ENCODE measurements at regions not wholly inside any gene's neighbourhood (a gene's known extent, or its start where the extent isn't known, plus 50 kb on each side); places are given as distances from the start of the nearest gene placed in this dataset.

GRCh38 chr14:59100205-59100604 is 88.3 kb upstream of the DAAM1 start:
- H3K27ac Mint-ChIP-seq: no peak overlapping the region

GRCh38 chr14:59101476-59101875 is 87.0 kb upstream of the DAAM1 start:
- peaks cover 14% of the 10 kb centered on the region for H3K27me3 Mint-ChIP-seq (ENCODE audit: low read depth)
- H3K27ac Mint-ChIP-seq: no peak overlapping the region
- no peaks in the 10 kb centered on the region for H3K36me3 Mint-ChIP-seq (ENCODE audit: insufficient read depth in 2 of 2)
- H3K9me3 Mint-ChIP-seq: no peaks in the 10 kb centered on the region
- H3K4me3 Mint-ChIP-seq: no peak overlapping the region
- ATAC-seq (replicated peaks in 1 of 2): no peak
- no peak for DNase-seq
- no peaks in the 10 kb centered on the region for H3K4me1 Mint-ChIP-seq (ENCODE audit: low read depth)

More at GRCh38 chr14:59100205-59100604, 88.3 kb upstream of the DAAM1 start:
- H3K9me3 Mint-ChIP-seq: no peaks in the 10 kb centered on the region
- H3K4me1 Mint-ChIP-seq (ENCODE audit: low read depth): no peaks in the 10 kb centered on the region
- H3K27me3 Mint-ChIP-seq (ENCODE audit: low read depth): peaks cover 14% of the 10 kb centered on the region
- ATAC-seq (replicated peaks in 1 of 2): no peak
- DNase-seq: no peak
- no peaks in the 10 kb centered on the region for H3K36me3 Mint-ChIP-seq (ENCODE audit: insufficient read depth in 2 of 2)
- H3K4me3 Mint-ChIP-seq: no peak overlapping the region

- no peak for ATAC-seq (replicated peaks in 1 of 2)
- no peaks in the 10 kb centered on the region for H3K36me3 Mint-ChIP-seq (ENCODE audit: insufficient read depth in 2 of 2)
These were observed 85.1 kb upstream of the DAAM1 start for GRCh38 chr14:59103396-59103795.

GRCh38 chr14:59107819-59108218 is 80.6 kb upstream of the DAAM1 start:
- Mint-ChIP-seq H3K27ac (no peak overlapping the region), H3K36me3 (ENCODE audit: insufficient read depth in 2 of 2) (no peaks in the 10 kb centered on the region), H3K9me3 (no peaks in the 10 kb centered on the region), H3K4me3 (no peak overlapping the region), H3K4me1 (ENCODE audit: low read depth) (no peaks in the 10 kb centered on the region), H3K27me3 (ENCODE audit: low read depth) (peaks cover 23% of the 10 kb centered on the region)
- ATAC-seq (replicated peaks in 1 of 2): no peak
- no peak for DNase-seq

More at GRCh38 chr14:59103396-59103795, 85.1 kb upstream of the DAAM1 start:
- Mint-ChIP-seq H3K27ac (no peak overlapping the region), H3K4me3 (no peak overlapping the region), H3K27me3 (ENCODE audit: low read depth) (peaks cover 14% of the 10 kb centered on the region), H3K9me3 (no peaks in the 10 kb centered on the region), H3K4me1 (ENCODE audit: low read depth) (no peaks in the 10 kb centered on the region)
- DNase-seq: no peak

- ATAC-seq (replicated peaks in 1 of 2): peak; percentile 79 to 92
- peaks cover 7% of the 10 kb centered on the region for H3K27me3 Mint-ChIP-seq (ENCODE audit: low read depth)
- no peaks in the 10 kb centered on the region for H3K36me3 Mint-ChIP-seq (ENCODE audit: insufficient read depth in 2 of 2)
- no peaks in the 10 kb centered on the region for H3K9me3 Mint-ChIP-seq
- no peaks in the 10 kb centered on the region for H3K4me1 Mint-ChIP-seq (ENCODE audit: low read depth)
- H3K4me3 Mint-ChIP-seq: no peak overlapping the region
- DNase-seq: peak in 1 of 2 donors; percentile 4
- no peak overlapping the region for H3K27ac Mint-ChIP-seq
These were observed 71.5 kb upstream of the DAAM1 start for GRCh38 chr14:59116984-59117415.

GRCh38 chr14:59117754-59118528 is 70.5 kb upstream of the DAAM1 start:
- Mint-ChIP-seq H3K36me3 (ENCODE audit: insufficient read depth in 2 of 2) (no peaks in the 10 kb centered on the region), H3K27ac (no peak overlapping the region), H3K4me1 (ENCODE audit: low read depth) (no peaks in the 10 kb centered on the region), H3K27me3 (ENCODE audit: low read depth) (peaks cover 4% of the 10 kb centered on the region), H3K9me3 (no peaks in the 10 kb centered on the region), H3K4me3 (no peak overlapping the region)
- ATAC-seq (replicated peaks in 1 of 2) (peak in 1 of 2 donors; percentile 22), DNase-seq (no peak)

GRCh38 chr14:59120921-59121320 is 67.5 kb upstream of the DAAM1 start:
- Mint-ChIP-seq H3K27ac (no peak overlapping the region), H3K36me3 (ENCODE audit: insufficient read depth in 2 of 2) (no peaks in the 10 kb centered on the region), H3K9me3 (no peaks in the 10 kb centered on the region), H3K4me3 (no peak overlapping the region), H3K27me3 (ENCODE audit: low read depth) (peaks cover 12% of the 10 kb centered on the region), H3K4me1 (ENCODE audit: low read depth) (no peaks in the 10 kb centered on the region)
- no peak for ATAC-seq (replicated peaks in 1 of 2)
- no peak for DNase-seq

GRCh38 chr14:59123531-59123930 is 64.9 kb upstream of the DAAM1 start:
- Mint-ChIP-seq H3K4me1 (ENCODE audit: low read depth) (no peaks in the 10 kb centered on the region), H3K4me3 (no peak overlapping the region), H3K27me3 (ENCODE audit: low read depth) (peaks cover 12% of the 10 kb centered on the region), H3K9me3 (no peaks in the 10 kb centered on the region), H3K36me3 (ENCODE audit: insufficient read depth in 2 of 2) (no peaks in the 10 kb centered on the region), H3K27ac (no peak overlapping the region)
- DNase-seq (no peak), ATAC-seq (replicated peaks in 1 of 2) (no peak)

- Mint-ChIP-seq H3K4me1 (ENCODE audit: low read depth) (no peaks in the 10 kb centered on the region), H3K27me3 (ENCODE audit: low read depth) (peaks cover 12% of the 10 kb centered on the region), H3K4me3 (no peak overlapping the region), H3K36me3 (ENCODE audit: insufficient read depth in 2 of 2) (no peaks in the 10 kb centered on the region), H3K9me3 (no peaks in the 10 kb centered on the region), H3K27ac (no peak overlapping the region)
- DNase-seq: no peak
- no peak for ATAC-seq (replicated peaks in 1 of 2)
These were observed 64.5 kb upstream of the DAAM1 start for GRCh38 chr14:59123975-59124374.

GRCh38 chr14:59125156-59125555 is 63.3 kb upstream of the DAAM1 start:
- no peak overlapping the region for H3K27ac Mint-ChIP-seq
- H3K4me1 Mint-ChIP-seq (ENCODE audit: low read depth): no peaks in the 10 kb centered on the region
- H3K36me3 Mint-ChIP-seq (ENCODE audit: insufficient read depth in 2 of 2): no peaks in the 10 kb centered on the region
- H3K9me3 Mint-ChIP-seq: no peaks in the 10 kb centered on the region
- H3K4me3 Mint-ChIP-seq: no peak overlapping the region
- no peak for DNase-seq
- H3K27me3 Mint-ChIP-seq (ENCODE audit: low read depth): peaks cover 12% of the 10 kb centered on the region
- ATAC-seq (replicated peaks in 1 of 2): no peak

GRCh38 chr14:59126714-59127436 is 61.6 kb upstream of the DAAM1 start:
- Mint-ChIP-seq H3K4me1 (ENCODE audit: low read depth) (no peaks in the 10 kb centered on the region), H3K36me3 (ENCODE audit: insufficient read depth in 2 of 2) (no peaks in the 10 kb centered on the region), H3K27ac (no peak overlapping the region), H3K4me3 (no peak overlapping the region), H3K27me3 (ENCODE audit: low read depth) (peaks cover 12% of the 10 kb centered on the region), H3K9me3 (no peaks in the 10 kb centered on the region)
- DNase-seq: peak; percentile 5 to 23
- ATAC-seq (replicated peaks in 1 of 2): peak; percentile 68 to 76

GRCh38 chr14:59127437-59127732 is 61.1 kb upstream of the DAAM1 start:
- Mint-ChIP-seq H3K4me3 (no peak overlapping the region), H3K27ac (no peak overlapping the region), H3K9me3 (no peaks in the 10 kb centered on the region), H3K27me3 (ENCODE audit: low read depth) (peaks cover 12% of the 10 kb centered on the region), H3K36me3 (ENCODE audit: insufficient read depth in 2 of 2) (no peaks in the 10 kb centered on the region), H3K4me1 (ENCODE audit: low read depth) (no peaks in the 10 kb centered on the region)
- ATAC-seq (replicated peaks in 1 of 2) (no peak), DNase-seq (no peak)

GRCh38 chr14:59130462-59130861 is 58.0 kb upstream of the DAAM1 start:
- Mint-ChIP-seq H3K4me3 (no peak overlapping the region), H3K27me3 (ENCODE audit: low read depth) (peaks cover 15% of the 10 kb centered on the region), H3K9me3 (no peaks in the 10 kb centered on the region), H3K36me3 (ENCODE audit: insufficient read depth in 2 of 2) (no peaks in the 10 kb centered on the region), H3K27ac (no peak overlapping the region), H3K4me1 (ENCODE audit: low read depth) (no peaks in the 10 kb centered on the region)
- no peak for ATAC-seq (replicated peaks in 1 of 2)
- no peak for DNase-seq

Measured in activated T-cell treated with anti-CD3 and anti-CD28 coated beads, Interleukin-2, amount 50 U/mL, for 72 hours (primary cell).